ENCODE measurements at regions not wholly inside any gene's neighbourhood (a gene's known extent, or its start where the extent isn't known, plus 50 kb on each side); places are given as distances from the start of the nearest gene placed in this dataset.
"Not testable (repeated sequence)": the region's sequence is repeated elsewhere in the genome, so short reads cannot be mapped to it uniquely, and the experiment has no call there.

DNA sequence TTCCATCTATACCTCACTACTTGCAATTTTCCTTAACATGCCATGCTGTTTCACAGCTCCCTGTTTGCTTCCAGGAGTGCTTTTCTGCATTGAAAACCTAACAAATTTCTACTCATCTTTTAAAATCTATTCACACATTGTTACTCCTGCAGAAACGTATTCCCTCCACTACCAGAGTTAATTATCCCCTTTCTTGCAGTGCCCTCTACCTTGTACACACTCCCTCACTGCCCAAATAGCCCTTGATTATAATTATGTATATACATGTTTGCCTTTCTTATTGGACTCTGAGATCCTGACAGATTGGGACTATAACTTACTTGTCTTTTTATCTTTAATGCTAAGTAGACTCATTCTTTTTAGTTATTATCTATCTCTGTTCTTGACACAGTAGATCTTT is 325.0 kb downstream of the OXSM start:
- no peaks in the 10 kb centered on the region for H3K4me1 ChIP-seq (ENCODE audit: control insufficient read depth, insufficient read depth, low read length)
- H3K27me3 ChIP-seq (ENCODE audit: control insufficient read depth, insufficient read depth, low read length) = no peaks in the 10 kb centered on the region
- H3K27ac ChIP-seq (ENCODE audit: low read depth, low read length) = no peak overlapping the region
- no peaks in the 10 kb centered on the region for H3K36me3 ChIP-seq (ENCODE audit: control insufficient read depth, insufficient read depth, low read length)
- no peak overlapping the region for H3K4me3 ChIP-seq (ENCODE audit: low read length)
- no peak overlapping the region for H3K9ac ChIP-seq (ENCODE audit: low read length)

DNA sequence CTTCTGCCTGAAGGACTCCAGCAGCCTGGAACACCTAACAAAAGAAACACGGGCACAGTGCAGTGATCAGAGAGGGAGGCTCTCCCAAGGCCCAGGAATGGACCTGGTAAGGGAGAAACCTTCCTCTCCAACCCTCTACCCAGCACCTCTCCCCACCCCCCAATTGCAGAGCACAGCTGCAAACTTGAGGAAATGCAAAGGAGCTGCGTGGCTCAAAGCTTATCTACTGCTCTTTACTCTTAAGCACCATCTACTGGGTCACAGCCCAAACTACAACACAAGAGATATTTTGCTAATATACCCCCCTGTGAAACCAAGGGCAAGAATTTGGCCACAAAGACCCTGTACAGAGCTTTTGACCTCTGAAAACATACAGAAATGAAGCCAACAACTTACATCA is 328.3 kb downstream of the OXSM start:
- Histone ChIP-seq H3K4me1 (ENCODE audit: control insufficient read depth, insufficient read depth, low read length) (no peaks in the 10 kb centered on the region), H3K9ac (ENCODE audit: low read length) (no peak overlapping the region), H3K36me3 (ENCODE audit: control insufficient read depth, insufficient read depth, low read length) (no peaks in the 10 kb centered on the region), H3K4me3 (ENCODE audit: low read length) (no peak overlapping the region), H3K27ac (ENCODE audit: low read depth, low read length) (no peak overlapping the region), H3K27me3 (ENCODE audit: control insufficient read depth, insufficient read depth, low read length) (no peaks in the 10 kb centered on the region)

DNA sequence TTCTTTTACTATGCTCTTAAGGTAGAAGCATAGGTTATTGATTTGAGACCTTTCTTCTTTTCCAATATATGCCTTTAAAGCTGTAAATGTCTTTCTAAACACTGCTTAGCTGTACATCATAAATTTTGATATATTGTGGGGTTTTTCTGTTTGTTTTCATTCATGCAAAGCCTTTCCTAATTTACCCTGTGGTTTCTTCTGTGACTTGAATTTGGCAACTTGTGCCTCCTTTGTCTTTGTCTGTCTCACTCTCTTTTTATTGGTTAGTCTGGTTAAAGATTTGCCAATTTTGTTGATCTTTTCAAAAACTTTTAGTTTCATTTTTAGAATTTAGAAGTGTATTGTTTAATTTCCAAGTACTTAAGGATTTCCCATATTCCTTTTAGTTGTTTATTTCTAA is 343.1 kb downstream of the OXSM start:
- Histone ChIP-seq H3K36me3 (ENCODE audit: control insufficient read depth, insufficient read depth, low read length) (no peaks in the 10 kb centered on the region), H3K27me3 (ENCODE audit: control insufficient read depth, insufficient read depth, low read length) (no peaks in the 10 kb centered on the region), H3K9ac (ENCODE audit: low read length) (no peak overlapping the region), H3K4me3 (ENCODE audit: low read length) (no peak overlapping the region), H3K27ac (ENCODE audit: low read depth, low read length) (no peak overlapping the region), H3K4me1 (ENCODE audit: control insufficient read depth, insufficient read depth, low read length) (peaks cover 2% of the 10 kb centered on the region)

DNA sequence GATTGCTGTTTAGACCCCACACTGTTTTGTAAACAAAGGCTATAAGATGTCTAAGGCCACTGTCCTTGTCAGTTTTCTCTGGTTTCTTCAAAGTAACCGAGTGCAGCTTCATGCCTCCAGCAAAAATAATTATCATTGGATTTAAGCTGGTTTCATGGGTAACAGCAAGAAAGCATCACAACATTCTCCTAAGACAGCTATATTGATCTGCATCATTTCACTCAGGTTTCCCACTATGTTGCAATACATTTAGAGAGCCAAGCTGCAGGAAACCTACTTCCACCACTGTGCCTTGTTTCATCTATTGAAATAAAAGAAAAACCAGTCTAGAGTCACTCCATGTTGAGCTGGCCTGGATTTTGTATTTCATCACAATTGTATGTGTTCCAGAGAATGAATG is 351.4 kb downstream of the OXSM start:
- no peaks in the 10 kb centered on the region for H3K4me1 ChIP-seq (ENCODE audit: control insufficient read depth, insufficient read depth, low read length)
- H3K27ac ChIP-seq (ENCODE audit: low read depth, low read length) = no peak overlapping the region
- no peaks in the 10 kb centered on the region for H3K36me3 ChIP-seq (ENCODE audit: control insufficient read depth, insufficient read depth, low read length)
- no peaks in the 10 kb centered on the region for H3K27me3 ChIP-seq (ENCODE audit: control insufficient read depth, insufficient read depth, low read length)
- H3K9ac ChIP-seq (ENCODE audit: low read length) = no peak overlapping the region
- no peak overlapping the region for H3K4me3 ChIP-seq (ENCODE audit: low read length)

DNA sequence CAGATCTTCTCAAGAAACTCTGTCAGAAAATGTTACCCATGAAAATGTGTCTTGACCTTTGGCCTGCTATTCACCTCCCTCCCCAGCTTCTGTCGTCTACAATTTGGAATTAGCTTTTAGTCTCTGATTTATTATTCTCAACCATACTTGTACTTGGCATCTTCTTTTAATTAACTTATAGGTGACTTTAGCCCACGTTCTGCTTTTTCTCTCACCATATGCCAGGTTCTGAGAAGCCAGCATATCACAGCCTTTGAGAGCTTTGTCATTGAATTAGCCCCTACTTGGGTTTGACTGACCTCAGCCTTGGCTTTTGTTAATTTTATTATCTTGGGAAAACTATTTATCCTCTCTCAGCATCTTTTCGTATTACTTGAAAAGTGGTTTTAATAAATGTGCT is 355.9 kb downstream of the OXSM start:
- Histone ChIP-seq H3K27ac (ENCODE audit: low read depth, low read length) (no peak overlapping the region), H3K4me1 (ENCODE audit: control insufficient read depth, insufficient read depth, low read length) (no peaks in the 10 kb centered on the region), H3K36me3 (ENCODE audit: control insufficient read depth, insufficient read depth, low read length) (no peaks in the 10 kb centered on the region), H3K9ac (ENCODE audit: low read length) (no peak overlapping the region), H3K4me3 (ENCODE audit: low read length) (no peak overlapping the region), H3K27me3 (ENCODE audit: control insufficient read depth, insufficient read depth, low read length) (no peaks in the 10 kb centered on the region)

DNA sequence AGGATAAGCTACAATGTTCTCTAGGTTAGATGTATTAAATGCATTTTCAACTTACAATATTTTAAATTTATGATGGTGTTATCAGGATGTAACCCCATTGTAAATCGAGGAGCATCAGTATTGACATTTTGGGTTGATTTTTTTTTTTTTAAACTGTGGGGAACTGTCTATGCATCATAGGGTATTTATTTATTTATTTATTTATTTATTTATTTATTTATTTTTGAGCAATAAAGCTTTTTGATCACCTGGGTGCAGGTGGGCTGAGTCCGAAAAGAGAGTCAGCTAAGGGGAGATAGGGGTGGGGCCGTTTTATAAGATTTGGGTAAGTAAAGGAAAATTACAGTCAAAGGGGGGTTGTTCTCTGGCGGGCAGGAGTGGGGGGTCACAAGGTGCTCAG is 367.5 kb downstream of the OXSM start:
- H3K9ac ChIP-seq (ENCODE audit: low read length); H3K27me3 ChIP-seq (ENCODE audit: control insufficient read depth, insufficient read depth, low read length); H3K4me3 ChIP-seq (ENCODE audit: low read length); H3K27ac ChIP-seq (ENCODE audit: low read depth, low read length); H3K36me3 ChIP-seq (ENCODE audit: control insufficient read depth, insufficient read depth, low read length); H3K4me1 ChIP-seq (ENCODE audit: control insufficient read depth, insufficient read depth, low read length): not testable (repeated sequence)

DNA sequence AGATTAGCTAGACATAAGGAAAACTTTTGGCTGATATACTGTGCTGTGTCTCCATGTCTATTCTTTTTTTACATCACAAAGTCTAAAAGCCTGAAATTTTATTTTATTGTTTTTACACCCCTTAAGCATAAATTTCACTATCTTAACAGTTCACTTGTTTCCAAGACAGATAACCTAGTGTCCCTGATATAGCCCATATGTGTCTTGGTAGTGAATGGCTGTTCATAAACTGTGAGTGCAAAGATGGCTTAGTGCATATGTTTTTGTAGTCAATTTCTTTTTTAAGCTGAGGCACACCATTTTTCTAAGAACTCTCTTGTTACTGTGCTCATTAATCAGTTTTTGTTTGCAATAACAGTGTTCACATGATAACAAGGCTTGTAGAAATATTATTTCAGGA is 381.1 kb downstream of the OXSM start:
- no peak overlapping the region for H3K27ac ChIP-seq (ENCODE audit: low read depth, low read length)
- no peak overlapping the region for H3K4me3 ChIP-seq (ENCODE audit: low read length)
- no peaks in the 10 kb centered on the region for H3K36me3 ChIP-seq (ENCODE audit: control insufficient read depth, insufficient read depth, low read length)
- no peaks in the 10 kb centered on the region for H3K27me3 ChIP-seq (ENCODE audit: control insufficient read depth, insufficient read depth, low read length)
- no peak overlapping the region for H3K9ac ChIP-seq (ENCODE audit: low read length)
- no peaks in the 10 kb centered on the region for H3K4me1 ChIP-seq (ENCODE audit: control insufficient read depth, insufficient read depth, low read length)

DNA sequence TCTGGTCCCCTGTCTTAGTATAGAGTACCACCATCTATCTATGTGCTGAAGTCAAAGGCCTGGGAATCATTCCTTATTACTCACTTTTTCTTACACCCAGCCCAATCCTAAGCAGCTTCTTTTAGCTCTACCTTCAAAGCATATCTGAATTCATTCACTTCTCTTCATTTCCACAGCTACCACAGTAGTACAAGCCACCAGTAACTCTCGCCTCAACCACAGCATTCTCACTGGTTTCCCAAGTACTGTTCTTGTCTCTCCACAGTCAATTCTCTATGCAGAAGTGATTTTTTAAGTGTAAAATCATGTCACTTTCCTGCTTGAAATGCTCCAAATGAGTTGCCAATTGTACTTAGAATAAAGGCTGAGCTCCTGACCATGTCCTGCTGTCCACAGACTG is 401.7 kb downstream of the OXSM start:
- Histone ChIP-seq H3K9ac (ENCODE audit: low read length) (no peak overlapping the region), H3K27me3 (ENCODE audit: control insufficient read depth, insufficient read depth, low read length) (no peaks in the 10 kb centered on the region), H3K4me3 (ENCODE audit: low read length) (no peak overlapping the region), H3K27ac (ENCODE audit: low read depth, low read length) (no peak overlapping the region), H3K4me1 (ENCODE audit: control insufficient read depth, insufficient read depth, low read length) (no peaks in the 10 kb centered on the region), H3K36me3 (ENCODE audit: control insufficient read depth, insufficient read depth, low read length) (no peaks in the 10 kb centered on the region)

DNA sequence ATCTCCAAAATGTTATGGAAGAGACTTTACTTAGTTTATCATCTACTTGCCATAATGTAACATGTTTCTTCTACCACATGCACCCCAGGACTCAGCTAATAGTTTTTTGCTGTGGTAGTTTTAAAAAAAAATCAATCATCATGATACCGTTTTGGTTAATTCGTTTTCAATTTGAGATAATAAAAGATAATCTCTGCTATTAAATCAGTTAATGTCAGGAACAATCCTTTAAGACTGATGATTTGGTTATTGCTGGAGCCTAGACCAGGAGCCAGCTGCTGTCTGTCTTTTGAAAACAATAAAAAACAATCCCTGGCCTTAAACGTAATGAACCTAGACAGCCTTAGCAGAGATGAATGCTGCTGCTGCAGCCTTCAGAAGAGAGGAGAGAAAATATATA is 403.7 kb downstream of the OXSM start:
- Histone ChIP-seq H3K36me3 (ENCODE audit: control insufficient read depth, insufficient read depth, low read length) (no peaks in the 10 kb centered on the region), H3K9ac (ENCODE audit: low read length) (no peak overlapping the region), H3K4me3 (ENCODE audit: low read length) (no peak overlapping the region), H3K27me3 (ENCODE audit: control insufficient read depth, insufficient read depth, low read length) (no peaks in the 10 kb centered on the region), H3K4me1 (ENCODE audit: control insufficient read depth, insufficient read depth, low read length) (no peaks in the 10 kb centered on the region), H3K27ac (ENCODE audit: low read depth, low read length) (no peak overlapping the region)

DNA sequence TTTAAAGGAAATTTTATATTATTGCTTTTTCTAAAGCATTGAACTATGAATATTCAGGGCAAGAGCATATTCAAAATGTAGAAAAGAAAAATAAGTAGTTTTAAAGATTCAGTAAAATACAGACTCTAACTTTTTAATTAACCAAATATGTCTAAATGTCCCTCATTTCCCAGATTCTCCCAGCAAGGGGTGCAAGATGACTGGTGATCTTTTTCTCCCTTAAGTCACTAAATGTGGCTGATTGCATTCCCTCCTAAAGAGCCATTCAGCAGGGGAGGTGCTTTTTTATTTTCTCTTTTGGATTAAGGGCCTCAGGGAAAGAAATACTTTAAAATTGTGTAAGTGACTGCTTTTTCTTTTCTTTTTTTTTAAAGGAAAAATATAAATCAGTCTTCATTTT is 406.9 kb downstream of the OXSM start:
- no peak overlapping the region for H3K9ac ChIP-seq (ENCODE audit: low read length)
- no peak overlapping the region for H3K27ac ChIP-seq (ENCODE audit: low read depth, low read length)
- H3K4me3 ChIP-seq (ENCODE audit: low read length) = no peak overlapping the region
- no peaks in the 10 kb centered on the region for H3K36me3 ChIP-seq (ENCODE audit: control insufficient read depth, insufficient read depth, low read length)
- no peaks in the 10 kb centered on the region for H3K4me1 ChIP-seq (ENCODE audit: control insufficient read depth, insufficient read depth, low read length)
- H3K27me3 ChIP-seq (ENCODE audit: control insufficient read depth, insufficient read depth, low read length) = no peaks in the 10 kb centered on the region

DNA sequence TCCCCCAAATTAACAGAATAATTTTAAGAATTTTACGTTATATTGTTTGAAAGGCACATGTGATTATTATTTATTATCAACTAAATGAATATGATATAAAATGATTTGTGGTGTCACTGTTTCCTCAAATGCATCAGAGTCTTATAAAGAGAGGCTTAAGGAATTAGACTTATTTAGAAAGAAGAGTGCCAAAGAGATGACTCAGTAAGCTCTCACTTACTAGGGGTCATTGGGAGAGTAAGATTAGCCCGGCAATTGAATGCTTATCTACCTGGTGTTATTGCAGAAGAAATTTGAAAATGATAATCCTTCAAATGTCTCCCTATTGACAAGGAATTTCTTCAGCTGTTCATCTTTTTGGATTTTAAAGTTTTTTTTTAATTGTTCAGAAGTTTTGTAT is 408.7 kb downstream of the OXSM start:
- Histone ChIP-seq H3K4me1 (ENCODE audit: control insufficient read depth, insufficient read depth, low read length) (no peaks in the 10 kb centered on the region), H3K9ac (ENCODE audit: low read length) (no peak overlapping the region), H3K27me3 (ENCODE audit: control insufficient read depth, insufficient read depth, low read length) (no peaks in the 10 kb centered on the region)

DNA sequence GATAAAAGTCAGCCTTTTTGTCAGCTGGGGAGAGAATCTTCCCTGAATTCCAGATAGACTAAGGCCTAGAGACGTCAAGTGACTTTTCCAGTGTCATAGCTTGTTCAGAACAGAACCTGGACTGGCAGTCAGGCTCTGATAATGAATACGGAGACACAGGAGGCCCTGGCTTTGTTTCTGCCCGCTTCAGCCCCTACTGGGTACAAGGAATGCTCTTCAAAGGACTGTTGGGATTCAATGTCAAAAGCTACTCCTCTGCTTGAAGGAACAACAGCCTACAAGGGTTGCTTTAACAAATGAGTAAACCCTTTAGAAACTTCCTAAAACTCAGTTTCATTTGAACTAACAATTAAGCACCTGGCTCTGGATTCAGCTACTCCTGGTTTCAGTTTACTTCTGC is 412.3 kb downstream of the OXSM start:
- Histone ChIP-seq H3K4me3 (ENCODE audit: low read length) (no peak overlapping the region), H3K36me3 (ENCODE audit: control insufficient read depth, insufficient read depth, low read length) (no peaks in the 10 kb centered on the region), H3K4me1 (ENCODE audit: control insufficient read depth, insufficient read depth, low read length) (no peaks in the 10 kb centered on the region), H3K27me3 (ENCODE audit: control insufficient read depth, insufficient read depth, low read length) (no peaks in the 10 kb centered on the region), H3K9ac (ENCODE audit: low read length) (no peak overlapping the region), H3K27ac (ENCODE audit: low read depth, low read length) (no peak overlapping the region)

More for the DNA sequence above, 408.7 kb downstream of the OXSM start:
- H3K27ac ChIP-seq (ENCODE audit: low read depth, low read length) = no peak overlapping the region
- H3K36me3 ChIP-seq (ENCODE audit: control insufficient read depth, insufficient read depth, low read length) = no peaks in the 10 kb centered on the region
- no peak overlapping the region for H3K4me3 ChIP-seq (ENCODE audit: low read length)

DNA sequence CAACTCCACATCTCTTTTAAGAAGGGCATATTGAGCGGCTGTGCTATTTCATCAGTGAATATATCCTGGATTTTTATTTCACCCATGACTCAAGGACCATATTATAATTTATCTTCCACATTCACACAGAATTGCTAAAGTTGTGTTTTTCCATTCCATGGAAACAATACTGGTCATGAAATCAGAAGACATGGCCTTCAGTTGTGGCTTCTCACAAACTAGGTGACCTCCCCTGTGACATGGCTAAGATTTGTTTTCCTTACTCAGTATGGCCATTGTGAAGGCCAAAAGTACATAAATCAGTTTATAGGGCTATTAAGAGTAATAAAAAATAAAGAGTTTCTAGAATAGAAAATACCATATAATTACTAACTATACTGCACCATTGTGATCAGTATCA is 415.6 kb downstream of the OXSM start:
- no peaks in the 10 kb centered on the region for H3K36me3 ChIP-seq (ENCODE audit: control insufficient read depth, insufficient read depth, low read length)

DNA sequence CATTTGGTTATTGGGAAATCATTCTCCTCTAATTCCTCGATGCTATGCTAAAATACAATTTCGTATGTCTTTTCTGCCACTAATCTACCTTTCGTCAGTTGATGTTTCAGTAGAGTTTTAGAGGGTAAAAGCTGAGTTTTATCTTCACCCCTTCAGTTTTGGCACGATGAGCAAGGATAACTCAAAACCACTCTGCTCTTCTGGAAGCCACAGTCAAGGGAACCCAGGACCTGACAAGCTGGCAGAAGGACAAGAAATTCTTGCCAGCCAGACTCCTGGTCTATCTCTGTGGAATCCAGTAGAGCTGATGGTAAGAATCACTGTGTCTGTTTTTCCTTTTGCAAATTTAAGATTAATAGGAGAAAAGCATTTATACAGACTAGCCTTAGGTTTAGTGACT is 414.4 kb upstream of the LRRC3B start:
- no peaks in the 10 kb centered on the region for H3K27me3 ChIP-seq (ENCODE audit: control insufficient read depth, insufficient read depth, low read length)
- H3K27ac ChIP-seq (ENCODE audit: low read depth, low read length) = no peak overlapping the region
- no peak overlapping the region for H3K9ac ChIP-seq (ENCODE audit: low read length)
- H3K4me1 ChIP-seq (ENCODE audit: control insufficient read depth, insufficient read depth, low read length) = no peaks in the 10 kb centered on the region
- no peak overlapping the region for H3K4me3 ChIP-seq (ENCODE audit: low read length)
- H3K36me3 ChIP-seq (ENCODE audit: control insufficient read depth, insufficient read depth, low read length) = no peaks in the 10 kb centered on the region

More for the DNA sequence above, 415.6 kb downstream of the OXSM start:
- no peak overlapping the region for H3K4me3 ChIP-seq (ENCODE audit: low read length)
- H3K4me1 ChIP-seq (ENCODE audit: control insufficient read depth, insufficient read depth, low read length) = no peaks in the 10 kb centered on the region
- H3K27me3 ChIP-seq (ENCODE audit: control insufficient read depth, insufficient read depth, low read length) = no peaks in the 10 kb centered on the region
- no peak overlapping the region for H3K27ac ChIP-seq (ENCODE audit: low read depth, low read length)
- H3K9ac ChIP-seq (ENCODE audit: low read length) = no peak overlapping the region

Measured in rectal smooth muscle tissue (tissue), 1 donor.